ENCODE measurements at regions not wholly inside any gene's neighbourhood (a gene's known extent, or its start where the extent isn't known, plus 50 kb on each side); places are given as distances from the start of the nearest gene placed in this dataset.

DNA sequence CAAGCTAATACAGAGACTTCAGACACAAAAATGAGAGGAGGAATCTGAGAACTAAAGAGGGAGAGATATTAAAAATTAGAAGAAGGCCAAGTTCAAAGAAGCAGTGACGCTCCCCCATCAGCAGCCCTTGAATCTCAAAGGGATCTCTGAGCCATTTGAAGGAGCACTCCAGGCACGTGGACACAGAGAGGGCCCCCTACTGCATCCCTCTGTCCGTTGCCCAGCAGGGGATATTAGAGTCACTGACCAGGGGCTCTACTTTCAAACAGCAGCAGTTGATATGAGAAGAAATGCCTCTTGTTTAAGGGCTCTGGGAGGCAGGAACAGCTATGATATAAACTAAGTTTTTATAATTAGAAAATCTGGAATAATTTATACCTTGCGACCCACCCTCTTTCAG, 479.0 kb upstream of the SALL1 start:
- no TSS peak for BruUV-seq (replicated peaks)
- H3K4ac ChIP-seq (ENCODE audit: low read depth, low read length): no peak overlapping the region
- dilution Hi-C loops (cut with HindIII; ENCODE audit: low sequenced_read_pairs, unreplicated experiment) (no loop called here), in situ Hi-C loops (cut with MboI; ENCODE audit: low sequenced_read_pairs) (no loop called here), intact Hi-C loops (cut with micrococcal nuclease) (no loop called here)
- no peak for DNase-seq
- H3K4me3 ChIP-seq (ENCODE audit: insufficient read depth, low read depth, low read length): no peak overlapping the region
- no peak overlapping the region for H3K9ac ChIP-seq (ENCODE audit: low read depth, low read length)
- no peak overlapping the region for H3K4me2 ChIP-seq (ENCODE audit: low read depth, low read length)
- TF ChIP-seq FOS (IDR thresholded peaks at IDR 0.05; ENCODE audit: low read depth, low read length) (no peak), MAFK (IDR thresholded peaks at IDR 0.05; ENCODE audit: low read depth, low read length) (no peak), CHD1 (IDR thresholded peaks at IDR 0.05; ENCODE audit: low read depth, low read length) (no peak), SMC3 (IDR thresholded peaks at IDR 0.05; ENCODE audit: low read depth, low read length) (no peak), MAZ (IDR thresholded peaks at IDR 0.05; ENCODE audit: borderline replicate concordance, low read depth, low read length) (no peak), MXI1 (IDR thresholded peaks at IDR 0.05; ENCODE audit: borderline replicate concordance, low read depth, low read length) (no peak), RFX5 (IDR thresholded peaks at IDR 0.05; ENCODE audit: low read depth, low read length) (no peak), RAD21 (IDR thresholded peaks at IDR 0.05; ENCODE audit: low read length) (no peak), POLR2A (IDR thresholded peaks at IDR 0.05; ENCODE audit: low read depth, low read length) (no peak), NFE2L2 (IDR thresholded peaks at IDR 0.05; ENCODE audit: low read depth, low read length) (no peak), CEBPB (IDR thresholded peaks at IDR 0.05; ENCODE audit: low read depth, low read length) (no peak), BHLHE40 (IDR thresholded peaks at IDR 0.05; ENCODE audit: low read depth, low read length) (no peak), RCOR1 (IDR thresholded peaks at IDR 0.05; ENCODE audit: insufficient replicate concordance, low read length) (no peak)
- TF ChIP-seq, protein P1, sequence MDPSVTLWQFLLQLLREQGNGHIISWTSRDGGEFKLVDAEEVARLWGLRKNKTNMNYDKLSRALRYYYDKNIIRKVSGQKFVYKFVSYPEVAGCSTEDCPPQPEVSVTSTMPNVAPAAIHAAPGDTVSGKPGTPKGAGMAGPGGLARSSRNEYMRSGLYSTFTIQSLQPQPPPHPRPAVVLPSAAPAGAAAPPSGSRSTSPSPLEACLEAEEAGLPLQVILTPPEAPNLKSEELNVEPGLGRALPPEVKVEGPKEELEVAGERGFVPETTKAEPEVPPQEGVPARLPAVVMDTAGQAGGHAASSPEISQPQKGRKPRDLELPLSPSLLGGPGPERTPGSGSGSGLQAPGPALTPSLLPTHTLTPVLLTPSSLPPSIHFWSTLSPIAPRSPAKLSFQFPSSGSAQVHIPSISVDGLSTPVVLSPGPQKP (IDR thresholded peaks at IDR 0.05; ENCODE audit: borderline replicate concordance, low read depth, low read length): no peak
- TF ChIP-seq, protein P2, sequence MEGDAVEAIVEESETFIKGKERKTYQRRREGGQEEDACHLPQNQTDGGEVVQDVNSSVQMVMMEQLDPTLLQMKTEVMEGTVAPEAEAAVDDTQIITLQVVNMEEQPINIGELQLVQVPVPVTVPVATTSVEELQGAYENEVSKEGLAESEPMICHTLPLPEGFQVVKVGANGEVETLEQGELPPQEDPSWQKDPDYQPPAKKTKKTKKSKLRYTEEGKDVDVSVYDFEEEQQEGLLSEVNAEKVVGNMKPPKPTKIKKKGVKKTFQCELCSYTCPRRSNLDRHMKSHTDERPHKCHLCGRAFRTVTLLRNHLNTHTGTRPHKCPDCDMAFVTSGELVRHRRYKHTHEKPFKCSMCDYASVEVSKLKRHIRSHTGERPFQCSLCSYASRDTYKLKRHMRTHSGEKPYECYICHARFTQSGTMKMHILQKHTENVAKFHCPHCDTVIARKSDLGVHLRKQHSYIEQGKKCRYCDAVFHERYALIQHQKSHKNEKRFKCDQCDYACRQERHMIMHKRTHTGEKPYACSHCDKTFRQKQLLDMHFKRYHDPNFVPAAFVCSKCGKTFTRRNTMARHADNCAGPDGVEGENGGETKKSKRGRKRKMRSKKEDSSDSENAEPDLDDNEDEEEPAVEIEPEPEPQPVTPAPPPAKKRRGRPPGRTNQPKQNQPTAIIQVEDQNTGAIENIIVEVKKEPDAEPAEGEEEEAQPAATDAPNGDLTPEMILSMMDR (conservative IDR thresholded peaks at IDR 0.05; ENCODE audit: low read depth, low read length): no peak
- TF ChIP-seq, protein P3, sequence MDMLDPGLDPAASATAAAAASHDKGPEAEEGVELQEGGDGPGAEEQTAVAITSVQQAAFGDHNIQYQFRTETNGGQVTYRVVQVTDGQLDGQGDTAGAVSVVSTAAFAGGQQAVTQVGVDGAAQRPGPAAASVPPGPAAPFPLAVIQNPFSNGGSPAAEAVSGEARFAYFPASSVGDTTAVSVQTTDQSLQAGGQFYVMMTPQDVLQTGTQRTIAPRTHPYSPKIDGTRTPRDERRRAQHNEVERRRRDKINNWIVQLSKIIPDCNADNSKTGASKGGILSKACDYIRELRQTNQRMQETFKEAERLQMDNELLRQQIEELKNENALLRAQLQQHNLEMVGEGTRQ (IDR thresholded peaks at IDR 0.05; ENCODE audit: low read depth, low read length): no peak
- ChIA-PET CTCF (interaction anchor here (1.3 kb wide), 1 partner anchor 18 kb away, joined by 4 read pairs; no protein-coding TSS in a partner anchor), POLR2A (ENCODE audit: unreplicated experiment) (no interaction called here)
- H3K9me1 ChIP-seq (ENCODE audit: insufficient read depth, low read length): no peaks in the 10 kb centered on the region
- no peaks in the 10 kb centered on the region; the same call in 1 of the 2 replicates for H3K27me3 ChIP-seq (ENCODE audit: control insufficient read depth, insufficient read depth, low read length)
- no peak overlapping the region for H2AFZ ChIP-seq (replicated peaks; ENCODE audit: low read length, poor library complexity)
- H4K8ac ChIP-seq (ENCODE audit: low read depth in 2 of 2, low read length in 2 of 2): no peak overlapping the region
- H3K79me1 ChIP-seq (ENCODE audit: low read depth in 1 of 2, low read length in 2 of 2): no peaks in the 10 kb centered on the region
- no peaks in the 10 kb centered on the region for H4K20me1 ChIP-seq (ENCODE audit: insufficient read depth, low read length)
- no peak overlapping the region for H2BK15ac ChIP-seq (ENCODE audit: low read depth, low read length)
- no peak overlapping the region for H2BK5ac ChIP-seq (ENCODE audit: low read depth, low read length, poor library complexity, severe bottlenecking)
- no peak overlapping the region for H3K56ac ChIP-seq (ENCODE audit: extremely low read depth, insufficient read depth, low read length)
- H2BK20ac ChIP-seq (ENCODE audit: low read depth, low read length): no peak overlapping the region
- ATAC-seq (ENCODE audit: low read depth): no peak
- H3K9me3 ChIP-seq (ENCODE audit: control insufficient read depth, insufficient read depth, low read length): no peaks in the 10 kb centered on the region
- no peak overlapping the region for H4K5ac ChIP-seq (ENCODE audit: low read depth, low read length)
- no peak overlapping the region for H3K27ac ChIP-seq (ENCODE audit: insufficient read depth, low read length)
- H3K18ac ChIP-seq (ENCODE audit: low read depth, low read length): no peak overlapping the region
- H3K4me1 ChIP-seq (ENCODE audit: control insufficient read depth, insufficient read depth, low read length): no peaks in the 10 kb centered on the region
- no peak overlapping the region for H2BK120ac ChIP-seq (ENCODE audit: low read depth, low read length)
- no peaks in the 10 kb centered on the region for H3K36me3 ChIP-seq (ENCODE audit: control insufficient read depth, insufficient read depth, low read length)
- no peak overlapping the region for H2AK5ac ChIP-seq (ENCODE audit: low read depth, low read length)
- H3K14ac ChIP-seq (replicated peaks; ENCODE audit: low read depth, low read length): no peak overlapping the region
- no peak overlapping the region for H2AK9ac ChIP-seq (replicated peaks; ENCODE audit: low read depth, low read length, poor library complexity)
- no peak overlapping the region for H3K23ac ChIP-seq (ENCODE audit: low read depth, low read length)
- H4K91ac ChIP-seq (ENCODE audit: insufficient read depth, low read depth, low read length): no peak overlapping the region
- 20% methylated on average over 1 of the region's 4 CpGs; no CpG with 5 or more reads in 1 of the 2 experiments for WGBS, 2 experiments (ENCODE audit: extremely low coverage in 2 of 2, insufficient read length in 1 of 2)

All from IMR-90 (cell line).